HUDEP-2 (cell line): ENCODE measurements at regions not wholly inside any gene's neighbourhood (a gene's known extent, or its start where the extent isn't known, plus 50 kb on each side); places are given as distances from the start of the nearest gene placed in this dataset.
"Not testable (repeated sequence)": the region's sequence is repeated elsewhere in the genome, so short reads cannot be mapped to it uniquely, and the experiment has no call there.

Source experiments
- DNase-seq, 76 experiments: peaks; one replicate each; lab custom pipeline; 2025; ENCODE audit not compliant: unreplicated experiment in 76 of 76; lab: John Stamatoyannopoulos, UW

GRCh38 chr1:38522915-38523567 is 336.5 kb downstream of the RRAGC start:
- DNase-seq: no peak

DNA sequence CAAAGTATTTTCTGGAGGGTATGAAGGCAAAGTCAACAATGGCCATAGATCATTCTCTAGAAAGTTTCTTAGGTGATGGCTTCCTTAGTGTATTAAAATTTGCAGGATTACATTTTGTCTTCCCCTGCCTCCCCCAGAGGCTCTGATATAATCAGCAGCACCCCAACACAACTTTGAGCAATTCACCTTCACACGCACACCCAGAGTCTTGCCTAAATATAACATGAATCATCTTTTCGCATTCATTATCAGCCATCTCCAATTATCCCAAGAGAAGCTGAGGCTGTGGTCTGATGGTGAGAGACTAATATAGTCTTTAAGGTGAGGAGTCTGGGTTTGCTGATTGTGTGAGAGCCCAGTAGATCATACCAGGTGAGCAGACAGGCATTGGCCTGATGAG is 343.0 kb downstream of the RRAGC start:
- no peak for DNase-seq

- DNase-seq: no peak
Measured at GRCh38 chr1:38512789-38513188, 346.8 kb downstream of the RRAGC start.

GRCh38 chr1:38512024-38512767 is 347.4 kb downstream of the RRAGC start:
- no peak for DNase-seq

DNA sequence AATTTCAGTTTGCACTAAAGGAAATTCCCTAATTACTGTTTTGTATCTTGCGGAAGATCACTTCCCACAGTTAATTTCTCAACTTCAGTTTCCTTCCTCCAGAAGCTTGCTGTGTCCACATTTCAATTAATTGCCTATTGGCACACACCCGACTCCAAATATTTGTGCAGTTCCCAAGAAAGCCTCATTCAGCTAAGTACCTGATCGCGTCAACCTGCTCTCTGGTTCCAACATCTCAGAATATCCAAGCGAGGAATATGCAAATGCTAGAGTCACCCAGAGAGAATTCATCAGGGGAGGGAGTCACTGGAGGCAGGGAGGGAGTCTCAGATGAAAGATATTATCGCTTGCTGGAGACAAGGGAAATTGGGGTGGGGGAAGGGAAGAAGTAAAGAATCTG is 351.3 kb downstream of the RRAGC start:
- DNase-seq: no peak

DNA sequence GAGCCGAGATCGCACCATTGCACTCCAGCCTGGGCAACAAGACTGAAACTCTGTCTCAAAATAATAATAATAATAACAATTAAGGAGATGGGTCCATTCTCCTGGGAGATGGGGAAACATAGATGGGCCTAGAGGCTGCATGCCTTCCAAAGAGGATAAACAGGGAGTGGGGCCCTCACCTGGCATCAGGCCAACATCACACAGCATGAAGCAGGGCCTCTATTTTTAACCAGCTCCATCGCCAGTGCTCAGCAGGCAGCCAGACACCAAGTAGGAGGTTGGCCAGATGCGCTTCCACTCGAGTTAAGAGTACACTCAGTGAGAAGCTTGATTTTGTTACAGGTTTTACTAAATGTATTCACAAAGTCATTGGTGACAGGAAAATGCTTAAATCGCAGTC is 352.0 kb downstream of the RRAGC start:
- DNase-seq: no peak

DNA sequence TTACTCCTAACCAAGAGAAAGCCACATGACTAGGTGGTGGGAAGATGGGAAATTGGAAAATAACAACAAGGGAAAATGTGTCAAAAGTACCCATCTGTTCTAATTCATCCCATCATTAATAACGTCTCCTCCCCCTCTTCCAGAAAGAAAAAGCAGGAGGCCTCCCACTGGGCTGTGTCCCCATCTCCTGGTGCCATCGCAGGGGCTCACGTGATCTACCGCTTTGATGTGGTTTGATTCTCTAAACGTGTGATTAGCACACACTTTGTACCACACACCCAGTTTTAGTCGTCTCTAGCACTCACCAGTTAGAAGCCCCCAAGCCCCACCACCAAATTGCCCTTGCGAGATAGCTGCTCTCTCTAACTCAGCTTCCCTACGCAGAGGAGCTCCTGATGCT is 353.6 kb downstream of the RRAGC start:
- no peak for DNase-seq

DNA sequence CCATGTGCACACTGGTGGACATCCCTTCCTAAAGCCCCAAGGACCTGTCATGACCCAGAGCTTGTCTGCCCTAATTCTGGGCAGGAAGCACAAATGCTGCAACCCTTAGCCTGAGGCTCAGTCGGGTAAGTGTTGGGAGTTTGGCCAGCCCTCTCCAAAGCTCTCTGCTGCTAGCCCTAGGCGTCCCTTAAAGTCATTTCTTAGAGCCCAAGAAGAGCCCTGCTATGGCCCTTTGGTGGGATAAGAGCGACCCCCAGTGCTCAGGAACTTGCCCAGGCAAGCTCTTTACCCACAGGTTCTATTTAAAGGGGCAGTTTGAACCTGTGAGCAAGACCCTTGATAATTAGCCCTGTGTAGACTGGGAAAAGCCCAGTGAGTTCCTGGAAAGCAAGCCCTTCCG is 356.8 kb downstream of the RRAGC start:
- DNase-seq: no peak

DNA sequence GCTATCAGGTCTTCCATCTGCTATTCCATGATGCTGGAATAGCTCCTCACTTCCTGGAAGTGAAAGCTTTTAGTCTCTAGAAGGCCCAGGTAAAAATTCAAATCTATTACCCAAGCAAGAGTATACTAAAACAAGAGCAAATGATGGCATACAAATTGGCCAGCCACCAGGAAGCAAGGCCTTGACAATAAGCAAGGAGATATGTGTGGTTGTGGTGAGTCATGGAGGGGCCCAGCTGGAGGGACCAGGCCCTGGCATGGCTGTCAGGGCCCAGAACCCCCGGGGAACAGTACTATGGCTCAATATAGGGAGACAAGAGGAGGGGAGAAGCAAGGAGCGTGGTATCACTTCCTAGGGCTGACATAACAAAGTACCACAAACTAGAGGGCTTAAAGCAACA is 358.7 kb downstream of the RRAGC start:
- DNase-seq: no peak

DNA sequence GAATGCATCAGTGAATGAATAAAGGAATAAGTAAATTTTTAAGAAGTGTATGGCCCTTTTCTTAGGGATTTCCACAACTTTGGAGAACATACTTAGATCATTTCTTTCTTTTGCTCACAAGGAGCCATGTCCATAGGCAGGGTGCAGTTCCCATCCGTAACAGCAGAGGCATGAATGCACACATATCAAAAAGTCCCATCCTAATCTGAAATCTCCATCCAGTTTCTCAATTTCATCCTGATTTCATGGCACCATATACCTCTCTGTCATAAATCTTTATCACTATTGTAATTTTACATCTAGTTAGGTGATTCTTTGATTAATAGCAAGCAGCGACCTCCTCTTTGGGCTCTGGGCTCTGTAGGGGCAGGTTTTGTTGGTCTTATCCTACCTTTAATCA is 359.2 kb downstream of the RRAGC start:
- peak in 1 of 76 experiments; percentile 9 for DNase-seq

GRCh38 chr1:38498686-38499085 is 360.9 kb downstream of the RRAGC start:
- DNase-seq: no peak

DNA sequence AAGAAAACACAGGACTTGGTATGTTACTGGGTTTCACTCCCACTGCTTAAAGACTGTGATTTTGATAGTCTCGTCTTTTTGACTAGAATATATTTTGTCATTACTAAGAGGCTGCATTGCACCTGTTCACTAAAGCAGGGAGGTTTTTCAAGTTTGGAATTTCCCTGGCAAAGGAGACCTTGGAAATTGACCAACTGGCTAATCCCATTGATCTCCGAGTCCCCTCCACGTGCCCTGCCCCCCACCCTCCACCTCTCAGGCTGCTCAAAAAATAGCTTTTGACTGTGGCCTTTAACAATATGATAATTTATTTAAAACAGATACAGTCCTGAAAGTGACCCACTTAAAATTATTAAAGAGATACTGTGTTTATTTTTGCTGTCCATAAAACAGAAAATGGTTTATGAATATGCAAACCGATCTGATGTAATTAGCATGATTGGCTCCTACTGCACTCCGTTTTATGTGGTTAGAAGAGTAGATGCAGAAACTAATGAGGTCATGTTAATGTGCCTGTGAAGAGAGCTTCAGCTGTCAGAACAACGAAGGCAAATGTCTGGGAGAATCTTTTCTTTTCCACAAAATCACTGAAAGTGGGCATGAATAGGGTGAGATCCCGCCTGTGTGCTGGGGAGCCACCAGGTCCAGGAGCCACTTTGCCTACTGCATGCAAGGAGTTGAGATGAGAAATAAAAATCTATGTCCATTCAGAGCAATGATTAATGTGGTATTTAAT is 361.5 kb downstream of the RRAGC start:
- DNase-seq: no peak

GRCh38 chr1:38493306-38493705 is 366.3 kb downstream of the RRAGC start:
- not testable (repeated sequence) for DNase-seq

DNA sequence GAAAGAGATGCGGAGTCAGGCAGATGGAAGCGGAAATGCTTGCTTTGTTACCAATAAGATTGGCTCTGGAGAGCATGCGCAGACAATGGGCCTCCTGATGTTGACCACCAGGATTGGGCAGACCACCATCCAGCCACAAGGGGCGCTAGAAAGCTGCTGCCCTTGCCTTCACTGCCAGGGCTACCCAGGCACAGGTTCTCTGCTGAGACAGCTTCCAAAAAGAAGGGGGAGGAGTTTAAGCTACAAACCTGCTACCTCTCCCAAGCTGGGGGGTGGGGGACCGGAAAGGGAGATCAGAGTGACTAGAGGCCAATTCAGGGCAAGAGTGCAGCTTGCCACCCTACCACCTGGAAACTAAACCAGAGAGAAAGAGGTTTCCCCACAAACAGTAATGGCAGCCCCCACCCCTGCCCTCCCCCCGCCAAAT is 369.7 kb downstream of the RRAGC start:
- peak in 41 of 76 experiments; percentile 2 to 53 (median 13) for DNase-seq

GRCh38 chr1:38488162-38488898 is 371.2 kb downstream of the RRAGC start:
- DNase-seq: no peak

DNA sequence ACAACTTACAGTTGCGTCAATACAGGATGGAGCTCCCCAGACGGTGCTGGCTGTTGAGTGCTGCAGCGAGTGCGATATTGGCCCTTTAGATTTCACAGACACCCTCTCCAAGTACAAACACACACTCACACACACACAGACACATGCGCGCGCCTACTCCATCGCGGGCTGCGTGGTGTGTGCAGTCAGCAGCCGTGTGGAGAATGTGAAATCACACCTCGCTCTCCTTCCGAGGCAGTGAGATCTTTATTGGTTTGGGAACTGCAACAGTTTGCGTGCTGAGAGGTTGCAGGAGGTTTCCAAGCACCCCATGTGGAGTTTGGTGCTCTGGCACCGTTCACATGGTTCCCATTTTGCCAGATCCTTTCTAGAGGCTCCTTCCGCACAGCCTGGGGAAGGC is 372.2 kb downstream of the RRAGC start:
- DNase-seq: no peak

GRCh38 chr1:38486085-38486484 is 373.5 kb downstream of the RRAGC start:
- DNase-seq: no peak

DNA sequence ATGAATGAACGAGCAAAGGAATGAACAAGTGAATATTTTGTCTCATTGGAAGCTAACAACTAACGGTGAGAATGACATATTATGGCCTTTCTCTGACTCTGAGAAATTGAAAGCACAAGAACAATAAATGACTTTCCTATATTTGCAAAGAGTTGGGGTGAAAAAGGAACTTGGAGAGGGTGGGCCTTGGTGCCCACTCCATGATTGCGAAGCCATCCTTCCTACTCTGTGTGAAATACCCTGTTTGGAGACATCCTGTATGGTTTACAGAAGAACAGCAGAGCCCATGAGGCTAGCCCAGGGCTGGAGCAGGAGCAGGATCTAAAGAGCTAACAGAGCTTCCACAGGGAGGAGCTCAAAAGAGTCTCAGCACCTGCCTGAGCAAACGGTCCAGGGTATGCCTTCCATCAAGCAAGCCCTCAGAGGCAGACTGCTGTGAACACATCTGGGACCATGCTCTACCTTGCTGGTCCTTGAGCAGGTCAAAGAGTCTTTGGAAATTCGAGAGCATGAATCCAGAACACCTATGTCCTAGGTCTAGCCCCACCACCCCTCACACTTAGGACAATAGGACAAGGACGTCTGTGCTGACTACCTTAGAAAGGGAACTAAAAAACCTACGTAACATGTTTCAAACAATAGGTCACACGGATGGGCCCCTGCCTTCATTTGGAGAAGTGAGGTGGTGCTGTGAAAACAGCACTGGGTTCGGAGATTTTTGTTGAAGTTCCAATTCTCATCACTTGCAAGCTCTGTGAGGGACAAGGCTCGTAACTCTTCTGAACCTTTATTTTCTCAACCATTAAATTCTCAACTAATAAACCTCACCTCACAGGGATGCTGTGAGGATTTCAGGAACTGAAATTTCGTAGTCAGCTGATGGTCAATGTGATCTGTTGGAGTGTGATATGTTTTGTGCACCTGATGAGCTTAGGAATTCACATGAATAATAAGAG is 377.4 kb downstream of the RRAGC start:
- DNase-seq: no peak

GRCh38 chr1:38479662-38480061 is 379.9 kb downstream of the RRAGC start:
- not testable (repeated sequence) for DNase-seq

GRCh38 chr1:38477811-38478210 is 381.8 kb downstream of the RRAGC start:
- DNase-seq: no peak
